Stomach (tissue), 8 donors: ENCODE measurements at regions not wholly inside any gene's neighbourhood (a gene's known extent, or its start where the extent isn't known, plus 50 kb on each side); places are given as distances from the start of the nearest gene placed in this dataset.

Experiments
- DNase-seq, 2 donors: peaks; one replicate each; pipeline versions ENCODE4 v3.0.0 to v3.0.0-alpha.2; 2013 to 2019
- H3K27ac ChIP-seq, 5 donors: fragments of 200-600 bp in 4 of 5; sonication (generic) in 4 of 5; one replicate each; pipeline ENCODE4 v1.5.1; 2013 to 2019; ENCODE audit warnings: mild to moderate bottlenecking in 1 of 5, moderate library complexity in 1 of 5
- H3K27me3 ChIP-seq, 3 donors: fragments of 200-600 bp; sonication (generic); one replicate each; pipeline ENCODE4 v1.5.1; 2017 to 2019; ENCODE audit warnings: mixed run types in 1 of 3
- H3K36me3 ChIP-seq, 4 donors: fragments of 200-600 bp; sonication (generic); 1 replicate in 3 of 4; 2 replicates in 1 of 4; pipeline ENCODE4 v1.5.1; 2016 to 2019
- H3K4me1 ChIP-seq, 4 donors: fragments of 200-600 bp; sonication (generic); one replicate each; pipeline ENCODE4 v1.5.1; 2016 to 2019
- H3K4me3 ChIP-seq, 4 donors: fragments of 200-600 bp; sonication (generic) in 3 of 4; one replicate each; pipeline ENCODE4 v1.5.1; 2016 to 2019; ENCODE audit warnings: mild to moderate bottlenecking in 1 of 4
- H3K9me3 ChIP-seq, 4 donors: fragments of 200-600 bp; sonication (generic); one replicate each; pipeline ENCODE4 v1.5.1; 2016 to 2019
- EP300 ChIP-seq: sonication (generic); formaldehyde crosslinking; IDR thresholded peaks from one replicate; pipeline ENCODE4 v1.6.1; 2017; ENCODE audit warnings: antibody characterized with exemption
- POLR2A ChIP-seq, 4 donors: fragments of 450-650 bp; IDR thresholded peaks; one replicate each; pipeline ENCODE4 v1.6.1; 2016; ENCODE audit warnings: antibody characterized with exemption in 4 of 4, control low read depth in 2 of 4, mild to moderate bottlenecking in 1 of 4, moderate library complexity in 1 of 4
- POLR2AphosphoS5 ChIP-seq, 3 donors: sonication (generic); formaldehyde crosslinking; IDR thresholded peaks; one replicate each; pipeline ENCODE4 v1.6.1; 2016; ENCODE audit warnings: antibody characterized with exemption in 3 of 3
- WGBS, 5 donors: extraction: QIAGEN DNeasy Blood & Tissue Kit in 3 of 5; methylation state at CpG; one replicate each; pipeline versions ENCODE4 v1.1.5 to v1.1.7; 2013 to 2018; 5-methylcytosine and 5-hydroxymethylcytosine counted together
- intact Hi-C: fragments of 100-400 bp; cut with DNase I; formaldehyde crosslinking; loops from one replicate; pipeline ENCODE4 v1.15.1; 2023; ENCODE audit warnings: low total_unique reads
- TF ChIP-seq, protein P1 (sequence below), 7 experiments: fragments of 450-650 bp in 4 of 7; fragments of 200-600 bp in 3 of 7; sonication (generic) in 3 of 7; IDR thresholded peaks; one replicate each; pipeline ENCODE4 v1.5.1; 2016 to 2019; ENCODE audit warnings: antibody characterized with exemption in 7 of 7, control low read depth in 2 of 7, mild to moderate bottlenecking in 1 of 7
- donor health status: healthy with polysubstance abuse.
- donor health status: Bipolar disorder and iron deficiency.
- donor health status: healthy.

- no peak for TF ChIP-seq EP300
- no peak for TF ChIP-seq POLR2AphosphoS5 (IDR thresholded peaks at IDR 0.05)
- TF ChIP-seq, protein P1, sequence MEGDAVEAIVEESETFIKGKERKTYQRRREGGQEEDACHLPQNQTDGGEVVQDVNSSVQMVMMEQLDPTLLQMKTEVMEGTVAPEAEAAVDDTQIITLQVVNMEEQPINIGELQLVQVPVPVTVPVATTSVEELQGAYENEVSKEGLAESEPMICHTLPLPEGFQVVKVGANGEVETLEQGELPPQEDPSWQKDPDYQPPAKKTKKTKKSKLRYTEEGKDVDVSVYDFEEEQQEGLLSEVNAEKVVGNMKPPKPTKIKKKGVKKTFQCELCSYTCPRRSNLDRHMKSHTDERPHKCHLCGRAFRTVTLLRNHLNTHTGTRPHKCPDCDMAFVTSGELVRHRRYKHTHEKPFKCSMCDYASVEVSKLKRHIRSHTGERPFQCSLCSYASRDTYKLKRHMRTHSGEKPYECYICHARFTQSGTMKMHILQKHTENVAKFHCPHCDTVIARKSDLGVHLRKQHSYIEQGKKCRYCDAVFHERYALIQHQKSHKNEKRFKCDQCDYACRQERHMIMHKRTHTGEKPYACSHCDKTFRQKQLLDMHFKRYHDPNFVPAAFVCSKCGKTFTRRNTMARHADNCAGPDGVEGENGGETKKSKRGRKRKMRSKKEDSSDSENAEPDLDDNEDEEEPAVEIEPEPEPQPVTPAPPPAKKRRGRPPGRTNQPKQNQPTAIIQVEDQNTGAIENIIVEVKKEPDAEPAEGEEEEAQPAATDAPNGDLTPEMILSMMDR (IDR thresholded peaks at IDR 0.05), result no peak
- TF ChIP-seq POLR2A (IDR thresholded peaks at IDR 0.05), result no peak
- no peak for DNase-seq
- 61 to 82% (median 77%) methylated on average over 16 of the region's 16 CpGs for WGBS, 5 donors
Measured at GRCh38 chr10:69732147-69732825, 69.4 kb upstream of the COL13A1 start.

GRCh38 chr10:69732826-69733150 is 68.9 kb upstream of the COL13A1 start:
- DNase-seq, result no peak
- no peaks in the 10 kb centered on the region for H3K36me3 ChIP-seq
- peaks cover 6 to 56% (median 27%) of the 10 kb centered on the region in 4 donors for H3K4me1 ChIP-seq
- no peak overlapping the region for H3K4me3 ChIP-seq
- intact Hi-C loops, result no loop called here
- 82 to 88% (median 84%) methylated on average over 3 to 6 of the region's 6 CpGs for WGBS, 5 donors
- no peak overlapping the region for H3K27ac ChIP-seq
- H3K9me3 ChIP-seq, result no peaks in the 10 kb centered on the region
- H3K27me3 ChIP-seq, result no peaks in the 10 kb centered on the region
- TF ChIP-seq POLR2A (IDR thresholded peaks at IDR 0.05) (no peak), EP300 (no peak), POLR2AphosphoS5 (IDR thresholded peaks at IDR 0.05) (no peak)
- TF ChIP-seq, protein P1 (IDR thresholded peaks at IDR 0.05), result no peak

More at GRCh38 chr10:69732147-69732825, 69.4 kb upstream of the COL13A1 start:
- peaks cover 6 to 56% (median 27%) of the 10 kb centered on the region in 4 donors for H3K4me1 ChIP-seq
- H3K9me3 ChIP-seq, result no peaks in the 10 kb centered on the region
- no peak overlapping the region for H3K4me3 ChIP-seq
- no peaks in the 10 kb centered on the region for H3K27me3 ChIP-seq
- intact Hi-C loops, result no loop called here
- H3K36me3 ChIP-seq, result no peaks in the 10 kb centered on the region
- H3K27ac ChIP-seq, result no peak overlapping the region

- peaks cover 6 to 46% (median 27%) of the 10 kb centered on the region in 4 donors for H3K4me1 ChIP-seq
- intact Hi-C loops, result no loop called here
- no peaks in the 10 kb centered on the region for H3K9me3 ChIP-seq
- WGBS, 5 donors, result 45 to 74% (median 55%) methylated on average over 4 of the region's 4 CpGs
- H3K27ac ChIP-seq, result peak overlapping the region in 2 of 5 donors; percentile 14 to 24
- no peak overlapping the region for H3K4me3 ChIP-seq
- H3K27me3 ChIP-seq, result no peaks in the 10 kb centered on the region
- TF ChIP-seq, protein P1 (IDR thresholded peaks at IDR 0.05), result no peak
- TF ChIP-seq EP300 (no peak), POLR2A (IDR thresholded peaks at IDR 0.05) (no peak), POLR2AphosphoS5 (IDR thresholded peaks at IDR 0.05) (no peak)
- DNase-seq, result no peak
- no peaks in the 10 kb centered on the region for H3K36me3 ChIP-seq
Measured at GRCh38 chr10:69733791-69734261, 67.9 kb upstream of the COL13A1 start.

DNA sequence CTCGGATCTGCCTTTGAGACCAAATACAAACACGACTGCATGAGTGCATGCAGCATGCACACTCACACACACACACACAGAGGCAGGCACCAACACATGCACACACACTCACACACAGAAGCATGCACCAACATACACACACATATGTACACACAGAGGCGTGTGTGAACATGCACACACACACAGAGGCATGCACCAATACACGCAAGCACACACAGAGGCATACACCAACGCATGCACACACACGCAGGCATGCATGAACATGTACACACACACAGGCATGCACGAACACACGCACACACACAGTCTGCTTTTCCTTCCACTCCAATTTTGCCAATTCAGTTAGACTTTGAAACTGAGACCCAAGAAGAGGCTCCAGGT is 67.3 kb upstream of the COL13A1 start:
- Histone ChIP-seq H3K36me3 (no peaks in the 10 kb centered on the region), H3K9me3 (no peaks in the 10 kb centered on the region), H3K4me1 (peaks cover 6 to 41% (median 27%) of the 10 kb centered on the region in 4 donors), H3K27ac (no peak overlapping the region), H3K27me3 (no peaks in the 10 kb centered on the region), H3K4me3 (no peak overlapping the region)
- 68 to 82% (median 77%) methylated on average over 7 to 8 of the region's 8 CpGs for WGBS, 5 donors
- TF ChIP-seq POLR2A (IDR thresholded peaks at IDR 0.05) (no peak), POLR2AphosphoS5 (IDR thresholded peaks at IDR 0.05) (no peak), EP300 (no peak)
- TF ChIP-seq, protein P1 (IDR thresholded peaks at IDR 0.05), result no peak
- no peak for DNase-seq
- intact Hi-C loops, result no loop called here
